HK-2 (cell line): ENCODE measurements at regions not wholly inside any gene's neighbourhood (a gene's known extent, or its start where the extent isn't known, plus 50 kb on each side); places are given as distances from the start of the nearest gene placed in this dataset.

ENCODE experiments used
- DNase-seq: peaks from one replicate; pipeline ENCODE4 v3.0.0-alpha.2; 2018; ENCODE audit not compliant: unreplicated experiment

DNA sequence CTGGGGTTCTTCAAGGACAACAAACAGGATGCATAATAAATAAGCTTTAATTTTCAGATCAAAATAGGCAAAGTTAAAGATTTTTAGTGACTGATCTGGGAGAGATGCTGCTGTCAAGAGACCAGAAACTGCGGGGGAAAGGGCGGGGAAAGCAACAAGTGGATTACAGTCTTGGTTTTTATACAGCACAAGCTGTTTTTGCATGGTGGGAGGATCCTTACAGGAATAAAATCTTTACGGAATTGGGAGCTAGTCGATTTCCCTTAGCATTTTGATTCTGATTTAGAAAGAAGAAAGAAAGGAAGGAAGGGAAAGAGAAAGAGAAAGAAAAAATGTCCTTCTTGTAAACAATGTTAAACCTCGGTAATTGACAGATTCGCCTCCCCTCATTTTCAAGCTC is 242.3 kb upstream of the SP8 start:
- DNase-seq = no peak

DNA sequence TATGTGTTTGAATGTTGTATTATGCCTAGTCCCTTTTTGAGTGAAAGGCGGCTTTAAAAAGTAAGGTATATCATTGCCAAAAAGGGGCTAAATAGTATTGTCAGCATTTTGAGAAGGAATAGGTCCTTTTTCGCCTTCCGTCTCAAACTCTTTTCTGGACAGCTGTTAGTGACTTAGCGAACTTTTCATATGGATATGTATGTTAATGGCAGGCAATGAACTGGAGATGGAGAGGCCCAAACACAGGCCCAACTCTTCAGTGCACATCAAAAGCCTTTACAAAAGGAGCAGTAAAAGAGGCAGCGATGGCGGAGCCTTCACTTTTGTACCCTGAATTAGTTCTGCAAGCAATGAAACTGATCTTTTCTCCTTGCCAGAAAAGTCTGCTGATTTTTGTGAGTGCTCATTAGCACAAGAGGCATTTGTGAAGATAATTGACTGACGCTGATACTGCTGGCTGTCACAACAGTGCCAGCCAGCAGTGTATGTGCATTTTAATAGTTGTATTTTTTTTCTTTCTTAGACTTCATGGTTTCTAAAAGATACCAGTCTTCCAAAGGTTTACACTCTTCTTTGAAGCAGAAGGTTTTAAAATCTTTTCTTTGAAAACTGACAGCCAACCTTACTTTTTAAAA is 243.7 kb upstream of the SP8 start:
- DNase-seq = no peak

DNA sequence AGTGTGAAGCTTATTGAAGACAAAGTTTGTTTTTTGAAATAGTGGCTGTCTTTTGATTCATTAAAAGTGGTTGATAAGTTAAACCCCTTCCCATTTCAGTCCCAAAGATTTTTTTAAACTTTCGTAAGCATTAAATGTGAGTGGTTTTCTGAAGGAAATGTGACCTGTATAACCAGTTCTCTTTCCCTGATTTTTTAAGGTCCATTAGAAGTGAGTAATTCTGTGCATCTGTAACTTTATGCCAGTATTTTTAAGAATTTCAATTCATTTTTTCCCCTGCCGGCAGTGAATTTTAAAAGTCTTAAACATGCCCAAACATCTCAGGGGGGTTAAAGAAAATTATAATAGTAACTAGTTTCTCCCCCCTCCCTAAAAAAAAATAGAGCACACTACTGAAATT is 254.6 kb upstream of the SP8 start:
- DNase-seq = no peak

DNA sequence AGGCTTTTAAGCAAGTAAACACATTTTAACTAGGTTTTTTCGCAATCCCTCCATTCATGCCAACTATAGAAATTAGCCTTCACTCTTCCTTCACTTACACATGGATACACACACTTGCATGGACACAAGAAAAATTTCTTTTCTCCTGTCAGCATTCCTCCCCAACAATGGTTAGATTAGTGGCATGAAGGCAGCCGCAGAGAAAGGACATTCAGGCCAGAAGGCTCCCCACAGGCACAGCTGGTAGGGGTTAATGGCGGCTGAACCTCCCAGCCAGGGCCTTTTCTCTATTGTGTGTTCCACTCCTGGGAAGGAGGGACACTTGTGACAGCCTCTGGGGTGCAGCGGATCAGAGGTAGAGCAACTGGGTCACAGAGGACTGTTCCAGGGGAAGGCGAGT is 255.0 kb upstream of the SP8 start:
- no peak for DNase-seq

GRCh38 chr7:21044384-21044783 is 257.7 kb upstream of the SP8 start:
- no peak for DNase-seq

- DNase-seq = no peak
Measured at GRCh38 chr7:21044913-21045568, 258.4 kb upstream of the SP8 start.

GRCh38 chr7:21051865-21052264 is 265.2 kb upstream of the SP8 start:
- no peak for DNase-seq

- DNase-seq = no peak
Measured at GRCh38 chr7:21054427-21055112, 267.9 kb upstream of the SP8 start.

GRCh38 chr7:21059069-21059468 is 272.4 kb upstream of the SP8 start:
- no peak for DNase-seq

DNA sequence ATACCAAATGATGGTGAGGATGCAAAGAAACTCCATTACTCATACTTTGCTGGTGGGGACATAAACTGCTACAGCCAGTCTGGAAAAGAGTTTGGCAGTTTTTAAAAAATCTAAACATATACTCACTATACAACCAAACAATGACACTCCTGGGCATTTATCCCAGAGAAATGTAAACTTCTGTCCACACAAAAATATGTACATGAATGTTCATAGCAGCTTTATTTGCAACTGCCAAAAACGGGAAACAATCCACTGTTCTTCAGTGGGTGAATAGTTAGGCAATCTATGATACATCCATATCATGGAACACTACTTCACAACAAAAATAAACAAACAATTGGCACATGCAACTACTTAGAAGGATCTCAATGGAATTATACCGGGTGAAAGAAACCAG is 276.4 kb upstream of the SP8 start:
- DNase-seq = no peak

DNA sequence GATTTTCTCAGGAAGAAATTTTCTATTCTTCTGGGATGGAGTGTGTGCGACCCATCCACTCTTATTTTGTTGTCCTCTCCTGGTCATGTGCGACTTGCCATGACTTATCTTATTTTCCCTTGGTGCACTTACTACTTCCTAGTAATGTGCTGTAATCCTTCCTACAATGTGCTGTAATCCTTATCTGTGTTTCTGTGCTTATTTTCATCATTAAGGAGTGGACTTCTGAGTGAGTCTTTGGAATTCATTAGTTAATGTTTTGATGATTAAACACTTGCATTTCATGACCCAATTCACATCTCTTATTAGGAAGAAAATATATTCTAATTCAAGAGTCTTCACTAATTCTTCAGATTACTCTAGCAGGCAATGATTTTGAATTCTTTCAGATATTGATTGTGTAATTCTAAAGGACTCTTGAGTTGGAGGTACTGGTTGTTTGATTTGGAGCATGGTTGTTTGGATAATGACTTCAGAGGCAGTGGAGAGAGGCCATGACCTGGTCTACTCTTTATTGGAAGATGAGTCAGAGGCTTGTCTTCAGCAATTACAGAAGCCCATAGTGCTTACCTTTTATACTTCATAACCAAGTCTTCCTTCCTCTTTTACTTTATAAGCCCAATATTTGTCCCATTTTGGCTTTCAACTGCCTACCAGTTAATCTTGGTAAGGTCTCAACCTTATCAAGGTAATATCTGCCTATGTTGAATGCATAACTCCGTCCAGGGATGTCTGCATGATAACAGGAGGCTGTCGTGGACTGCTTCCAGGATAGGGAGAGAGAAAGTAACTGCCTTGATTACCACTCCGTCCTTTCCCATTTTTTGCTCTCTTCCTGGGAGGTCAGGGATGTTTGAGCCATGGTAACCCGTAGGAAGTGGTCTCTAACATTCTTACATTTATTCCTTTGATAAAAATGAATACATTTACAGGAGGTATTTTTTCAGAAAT is 278.3 kb upstream of the SP8 start:
- DNase-seq = no peak

DNA sequence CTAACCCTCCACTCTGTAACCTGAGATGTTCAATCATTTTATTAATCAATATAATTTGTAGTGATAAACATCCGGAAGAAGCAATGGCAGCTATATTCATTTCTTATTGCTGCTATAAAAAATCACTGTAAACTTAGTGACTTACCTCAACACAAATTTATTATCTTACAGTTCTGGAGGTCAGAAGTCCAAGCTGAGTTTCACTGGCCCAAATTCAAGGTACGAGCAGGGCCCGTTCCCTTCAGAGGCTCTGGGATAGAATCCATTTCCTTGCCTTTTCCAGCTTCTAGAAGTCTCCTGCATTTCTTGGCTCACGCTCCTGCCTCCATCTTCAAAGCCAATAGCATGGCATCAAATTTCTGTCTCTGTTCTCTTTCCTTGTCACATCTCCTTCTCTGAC is 279.5 kb upstream of the SP8 start:
- no peak for DNase-seq

- DNase-seq = no peak
Measured at GRCh38 chr7:21067216-21067615, 280.5 kb upstream of the SP8 start.

DNA sequence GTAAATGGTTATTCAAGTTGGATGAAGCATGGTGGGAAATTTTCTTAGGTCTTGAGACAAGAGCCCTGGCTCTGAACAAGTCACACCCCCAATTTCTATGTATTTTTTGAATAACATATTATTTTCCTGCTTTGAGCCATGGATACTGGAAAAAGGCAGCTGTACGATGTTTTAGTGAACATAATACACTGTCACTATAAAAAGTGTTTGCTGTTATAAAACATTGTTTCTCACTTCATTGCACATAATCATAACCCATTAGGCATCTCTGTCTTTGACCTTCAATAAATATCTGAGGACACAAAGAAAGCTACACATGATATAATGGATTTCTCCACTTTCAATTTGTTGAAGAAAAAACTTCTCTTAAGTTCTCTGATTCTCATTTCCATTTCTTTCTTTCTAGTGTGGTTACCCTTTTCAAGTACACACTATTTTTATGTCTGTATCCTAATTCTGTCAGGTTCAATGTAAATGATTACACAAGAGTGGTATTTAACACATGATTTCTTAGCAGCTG is 283.9 kb upstream of the SP8 start:
- no peak for DNase-seq

GRCh38 chr7:21071561-21072501 is 285.1 kb upstream of the SP8 start:
- no peak for DNase-seq

DNA sequence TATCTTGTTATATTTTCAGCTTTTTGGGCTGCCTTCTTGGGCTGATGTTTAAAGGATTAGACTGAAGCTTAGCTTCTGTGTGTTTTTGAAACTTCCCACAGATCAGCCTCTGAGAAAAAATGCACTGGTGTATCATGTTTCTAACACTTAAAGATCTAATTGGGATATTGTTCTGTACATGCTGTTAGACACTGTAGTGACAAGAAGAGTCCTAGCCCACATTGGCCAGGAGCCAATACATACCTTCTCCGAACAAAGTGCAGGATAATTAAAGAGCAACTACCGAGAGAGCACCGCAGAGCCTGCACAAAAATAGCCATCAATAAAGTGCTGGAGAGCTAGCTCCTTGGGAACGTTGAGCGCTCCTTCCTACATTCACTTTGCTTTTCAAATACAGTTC is 289.4 kb upstream of the SP8 start:
- no peak for DNase-seq

DNA sequence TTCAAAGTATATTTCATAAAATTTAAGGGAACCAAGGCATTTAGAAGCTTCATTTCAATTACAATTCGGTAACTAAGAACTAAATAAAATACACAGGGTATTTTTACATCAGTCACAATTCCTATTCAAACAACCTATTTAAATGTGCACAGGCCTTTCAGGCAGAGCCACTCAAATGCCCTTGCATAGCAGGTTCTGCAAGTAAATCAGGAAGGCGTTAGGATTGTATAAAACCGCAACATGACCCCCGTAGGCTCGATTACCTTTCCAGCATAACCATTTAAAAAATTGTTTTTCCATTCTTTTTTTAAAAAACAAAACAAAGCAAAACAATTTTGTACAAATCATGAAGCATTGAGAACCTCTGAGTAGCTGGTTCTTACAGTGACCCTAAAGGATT is 289.9 kb upstream of the SP8 start:
- DNase-seq = no peak

GRCh38 chr7:21077602-21078001 is 290.9 kb upstream of the SP8 start:
- DNase-seq = no peak

GRCh38 chr7:21084286-21084685 is 297.6 kb upstream of the SP8 start:
- DNase-seq = no peak

DNA sequence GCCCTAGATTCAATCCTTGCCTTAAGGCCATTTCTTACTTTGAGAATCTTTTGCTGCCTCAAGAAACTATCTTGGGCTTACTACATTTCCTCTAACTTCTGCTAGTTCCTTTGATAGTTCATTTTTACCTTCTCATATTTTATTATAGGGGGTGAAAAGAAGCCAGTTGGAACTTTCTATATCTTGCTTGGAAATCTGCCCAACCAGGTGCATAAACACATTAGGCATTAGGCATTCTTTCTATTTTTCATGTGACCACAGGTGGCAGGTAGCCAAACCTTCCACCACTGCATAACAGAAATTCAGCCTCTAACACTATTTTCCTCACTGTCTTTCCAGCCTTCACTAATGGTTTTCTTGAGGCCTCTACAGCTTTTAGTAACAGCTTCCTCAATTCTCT is 300.0 kb upstream of the SP8 start:
- no peak for DNase-seq

GRCh38 chr7:21089653-21090052 is 303.0 kb upstream of the SP8 start:
- no peak for DNase-seq
